CD4-positive, alpha-beta T cell treated with Interleukin-2 at 100 ng/mL for 4 hours (primary cell): ENCODE measurements at regions not wholly inside any gene's neighbourhood (a gene's known extent, or its start where the extent isn't known, plus 50 kb on each side); places are given as distances from the start of the nearest gene placed in this dataset.

Experiments
- DNase-seq: peaks from one replicate; pipeline ENCODE4 v3.0.0-alpha.2; 2020; ENCODE audit warnings: low spot score

DNA sequence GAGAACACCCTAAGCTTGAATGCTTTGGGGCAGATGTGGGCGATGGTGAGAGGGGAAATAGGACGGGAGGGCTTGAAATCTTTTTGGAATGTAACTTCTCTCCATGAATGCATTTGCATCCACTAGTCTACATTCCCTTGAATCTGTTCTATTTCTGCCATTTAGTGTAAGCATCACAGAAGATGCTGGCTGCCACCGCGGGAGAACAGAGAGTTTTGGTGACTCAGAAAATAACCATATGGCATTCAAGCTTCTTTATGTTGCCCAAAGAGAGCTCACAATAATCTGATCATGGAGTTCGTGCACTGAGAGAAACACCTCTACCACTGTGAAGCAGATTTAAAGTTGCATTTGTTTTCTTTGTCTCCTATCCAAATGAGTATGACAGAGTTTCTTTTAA, 52.6 kb upstream of the OTX2 start:
- no peak for DNase-seq

DNA sequence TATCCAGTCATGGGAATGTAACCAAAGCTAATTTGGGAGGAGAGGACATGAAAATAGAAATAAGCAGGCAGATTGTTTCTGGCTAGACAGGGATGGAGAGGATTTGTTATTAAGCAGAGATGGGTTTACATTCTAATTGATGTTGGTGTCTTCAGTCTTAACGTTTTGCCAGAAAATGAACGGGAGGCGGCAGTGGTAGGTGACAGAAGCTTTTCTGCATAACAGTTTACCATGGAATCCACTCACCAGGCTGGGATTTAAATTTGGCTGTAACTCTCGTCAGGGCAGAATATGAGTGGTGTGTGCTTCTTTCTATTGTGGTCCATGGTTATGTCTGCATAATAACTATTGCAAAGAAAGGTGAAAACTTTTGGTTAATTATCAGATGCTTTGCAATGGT, 50.2 kb upstream of the OTX2 start:
- DNase-seq: no peak
